ENCODE measurements at regions not wholly inside any gene's neighbourhood (a gene's known extent, or its start where the extent isn't known, plus 50 kb on each side); places are given as distances from the start of the nearest gene placed in this dataset.
"Not testable (repeated sequence)": the region's sequence is repeated elsewhere in the genome, so short reads cannot be mapped to it uniquely, and the experiment has no call there.

DNA sequence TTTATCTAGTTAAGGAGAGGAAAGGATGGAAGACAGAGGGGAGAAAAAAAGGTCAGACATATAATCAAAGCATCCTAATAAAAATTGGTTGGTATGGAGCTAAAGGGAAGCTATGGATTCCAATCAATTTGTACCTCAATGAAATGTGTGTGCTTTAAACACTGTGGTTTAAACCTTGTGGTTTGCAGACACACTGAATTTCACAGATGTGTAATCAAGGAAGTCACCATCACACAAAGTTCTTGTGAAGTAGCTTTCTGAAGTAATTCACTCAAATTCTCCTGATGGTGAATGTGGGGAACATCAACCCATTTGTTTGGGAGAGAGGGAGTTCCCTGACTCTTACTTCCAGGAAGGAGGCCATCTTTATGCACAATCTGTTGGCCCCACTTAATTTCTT is 243.3 kb upstream of the KRR1 start:
- Histone ChIP-seq H3K4me1 (ENCODE audit: control insufficient read depth, insufficient read depth, low read length, poor library complexity, severe bottlenecking) (no peaks in the 10 kb centered on the region), H3K27me3 (replicated peaks; ENCODE audit: control insufficient read depth, insufficient read depth, low read length, poor library complexity, severe bottlenecking) (no peaks in the 10 kb centered on the region), H3K9me3 (ENCODE audit: control insufficient read depth, low read length) (no peaks in the 10 kb centered on the region), H3K4me3 (ENCODE audit: insufficient read depth, low read depth, low read length, poor library complexity, severe bottlenecking) (no peak overlapping the region), H3K36me3 (ENCODE audit: control insufficient read depth, insufficient read depth, low read length) (no peaks in the 10 kb centered on the region), H3K27ac (ENCODE audit: insufficient read depth, low read length, poor library complexity, severe bottlenecking) (no peak overlapping the region)
- DNase-seq = no peak

- H3K27ac ChIP-seq (ENCODE audit: insufficient read depth, low read length, poor library complexity, severe bottlenecking) = no peak overlapping the region
- H3K36me3 ChIP-seq (ENCODE audit: control insufficient read depth, insufficient read depth, low read length) = no peaks in the 10 kb centered on the region
- no peak for DNase-seq
- H3K9me3 ChIP-seq (ENCODE audit: control insufficient read depth, low read length) = no peaks in the 10 kb centered on the region
- no peaks in the 10 kb centered on the region for H3K27me3 ChIP-seq (replicated peaks; ENCODE audit: control insufficient read depth, insufficient read depth, low read length, poor library complexity, severe bottlenecking)
- H3K4me1 ChIP-seq (ENCODE audit: control insufficient read depth, insufficient read depth, low read length, poor library complexity, severe bottlenecking) = no peaks in the 10 kb centered on the region
- H3K4me3 ChIP-seq (ENCODE audit: insufficient read depth, low read depth, low read length, poor library complexity, severe bottlenecking) = no peak overlapping the region
Measured at GRCh38 chr12:75754141-75754540, 242.7 kb upstream of the KRR1 start.

GRCh38 chr12:75751769-75752471 is 240.5 kb upstream of the KRR1 start:
- H3K36me3 ChIP-seq (ENCODE audit: control insufficient read depth, insufficient read depth, low read length) = no peaks in the 10 kb centered on the region
- H3K27me3 ChIP-seq (replicated peaks; ENCODE audit: control insufficient read depth, insufficient read depth, low read length, poor library complexity, severe bottlenecking) = no peaks in the 10 kb centered on the region
- no peak overlapping the region for H3K27ac ChIP-seq (ENCODE audit: insufficient read depth, low read length, poor library complexity, severe bottlenecking)
- H3K9me3 ChIP-seq (ENCODE audit: control insufficient read depth, low read length) = no peaks in the 10 kb centered on the region
- H3K4me1 ChIP-seq (ENCODE audit: control insufficient read depth, insufficient read depth, low read length, poor library complexity, severe bottlenecking) = no peaks in the 10 kb centered on the region
- no peak overlapping the region for H3K4me3 ChIP-seq (ENCODE audit: insufficient read depth, low read depth, low read length, poor library complexity, severe bottlenecking)
- DNase-seq = no peak

GRCh38 chr12:75750716-75751306 is 239.4 kb upstream of the KRR1 start:
- H3K27ac ChIP-seq (ENCODE audit: insufficient read depth, low read length, poor library complexity, severe bottlenecking) = no peak overlapping the region
- DNase-seq = no peak
- H3K27me3 ChIP-seq (replicated peaks; ENCODE audit: control insufficient read depth, insufficient read depth, low read length, poor library complexity, severe bottlenecking) = no peaks in the 10 kb centered on the region

DNA sequence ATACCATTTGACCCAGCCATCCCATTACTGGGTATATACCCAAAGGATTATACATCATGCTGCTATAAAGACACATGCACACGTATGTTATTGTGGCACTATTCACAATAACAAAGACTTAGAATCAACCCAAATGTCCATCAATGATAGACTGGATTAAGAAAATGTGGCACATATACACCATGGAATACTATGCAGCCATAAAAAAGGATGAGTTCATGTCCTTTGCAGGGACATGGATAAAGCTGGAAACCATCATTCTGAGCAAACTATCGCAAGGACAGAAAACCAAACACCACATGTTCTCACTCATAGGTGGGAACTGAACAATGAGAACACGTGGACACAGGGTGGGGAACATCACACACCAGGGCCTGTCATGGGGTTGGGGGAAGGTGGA is 237.6 kb upstream of the KRR1 start:
- not testable (repeated sequence) for DNase-seq; H3K36me3 ChIP-seq (ENCODE audit: control insufficient read depth, insufficient read depth, low read length); H3K4me3 ChIP-seq (ENCODE audit: insufficient read depth, low read depth, low read length, poor library complexity, severe bottlenecking); H3K27ac ChIP-seq (ENCODE audit: insufficient read depth, low read length, poor library complexity, severe bottlenecking); H3K9me3 ChIP-seq (ENCODE audit: control insufficient read depth, low read length); H3K4me1 ChIP-seq (ENCODE audit: control insufficient read depth, insufficient read depth, low read length, poor library complexity, severe bottlenecking); H3K27me3 ChIP-seq (replicated peaks; ENCODE audit: control insufficient read depth, insufficient read depth, low read length, poor library complexity, severe bottlenecking)

More at GRCh38 chr12:75750716-75751306, 239.4 kb upstream of the KRR1 start:
- Histone ChIP-seq H3K9me3 (ENCODE audit: control insufficient read depth, low read length) (no peaks in the 10 kb centered on the region), H3K36me3 (ENCODE audit: control insufficient read depth, insufficient read depth, low read length) (no peaks in the 10 kb centered on the region), H3K4me3 (ENCODE audit: insufficient read depth, low read depth, low read length, poor library complexity, severe bottlenecking) (no peak overlapping the region), H3K4me1 (ENCODE audit: control insufficient read depth, insufficient read depth, low read length, poor library complexity, severe bottlenecking) (no peaks in the 10 kb centered on the region)

GRCh38 chr12:75748136-75748535 is 236.7 kb upstream of the KRR1 start:
- Histone ChIP-seq H3K9me3 (ENCODE audit: control insufficient read depth, low read length) (no peaks in the 10 kb centered on the region), H3K27me3 (replicated peaks; ENCODE audit: control insufficient read depth, insufficient read depth, low read length, poor library complexity, severe bottlenecking) (no peaks in the 10 kb centered on the region), H3K36me3 (ENCODE audit: control insufficient read depth, insufficient read depth, low read length) (no peaks in the 10 kb centered on the region), H3K27ac (ENCODE audit: insufficient read depth, low read length, poor library complexity, severe bottlenecking) (no peak overlapping the region), H3K4me3 (ENCODE audit: insufficient read depth, low read depth, low read length, poor library complexity, severe bottlenecking) (no peak overlapping the region), H3K4me1 (ENCODE audit: control insufficient read depth, insufficient read depth, low read length, poor library complexity, severe bottlenecking) (no peaks in the 10 kb centered on the region)
- no peak for DNase-seq

GRCh38 chr12:75747572-75748021 is 236.2 kb upstream of the KRR1 start:
- Histone ChIP-seq H3K4me1 (ENCODE audit: control insufficient read depth, insufficient read depth, low read length, poor library complexity, severe bottlenecking) (no peaks in the 10 kb centered on the region), H3K36me3 (ENCODE audit: control insufficient read depth, insufficient read depth, low read length) (no peaks in the 10 kb centered on the region), H3K27ac (ENCODE audit: insufficient read depth, low read length, poor library complexity, severe bottlenecking) (no peak overlapping the region), H3K27me3 (replicated peaks; ENCODE audit: control insufficient read depth, insufficient read depth, low read length, poor library complexity, severe bottlenecking) (no peaks in the 10 kb centered on the region), H3K4me3 (ENCODE audit: insufficient read depth, low read depth, low read length, poor library complexity, severe bottlenecking) (no peak overlapping the region), H3K9me3 (ENCODE audit: control insufficient read depth, low read length) (no peaks in the 10 kb centered on the region)
- DNase-seq = no peak

- Histone ChIP-seq H3K4me1 (ENCODE audit: control insufficient read depth, insufficient read depth, low read length, poor library complexity, severe bottlenecking) (no peaks in the 10 kb centered on the region), H3K36me3 (ENCODE audit: control insufficient read depth, insufficient read depth, low read length) (no peaks in the 10 kb centered on the region), H3K27me3 (replicated peaks; ENCODE audit: control insufficient read depth, insufficient read depth, low read length, poor library complexity, severe bottlenecking) (no peaks in the 10 kb centered on the region), H3K4me3 (ENCODE audit: insufficient read depth, low read depth, low read length, poor library complexity, severe bottlenecking) (no peak overlapping the region), H3K9me3 (ENCODE audit: control insufficient read depth, low read length) (no peaks in the 10 kb centered on the region), H3K27ac (ENCODE audit: insufficient read depth, low read length, poor library complexity, severe bottlenecking) (no peak overlapping the region)
- DNase-seq = no peak
Measured at GRCh38 chr12:75746621-75747020, 235.2 kb upstream of the KRR1 start.

GRCh38 chr12:75744607-75745256 is 233.3 kb upstream of the KRR1 start:
- H3K4me3 ChIP-seq (ENCODE audit: insufficient read depth, low read depth, low read length, poor library complexity, severe bottlenecking) = no peak overlapping the region
- H3K36me3 ChIP-seq (ENCODE audit: control insufficient read depth, insufficient read depth, low read length) = no peaks in the 10 kb centered on the region
- H3K9me3 ChIP-seq (ENCODE audit: control insufficient read depth, low read length) = no peaks in the 10 kb centered on the region
- no peaks in the 10 kb centered on the region for H3K4me1 ChIP-seq (ENCODE audit: control insufficient read depth, insufficient read depth, low read length, poor library complexity, severe bottlenecking)
- no peaks in the 10 kb centered on the region for H3K27me3 ChIP-seq (replicated peaks; ENCODE audit: control insufficient read depth, insufficient read depth, low read length, poor library complexity, severe bottlenecking)
- no peak overlapping the region for H3K27ac ChIP-seq (ENCODE audit: insufficient read depth, low read length, poor library complexity, severe bottlenecking)
- no peak for DNase-seq

DNA sequence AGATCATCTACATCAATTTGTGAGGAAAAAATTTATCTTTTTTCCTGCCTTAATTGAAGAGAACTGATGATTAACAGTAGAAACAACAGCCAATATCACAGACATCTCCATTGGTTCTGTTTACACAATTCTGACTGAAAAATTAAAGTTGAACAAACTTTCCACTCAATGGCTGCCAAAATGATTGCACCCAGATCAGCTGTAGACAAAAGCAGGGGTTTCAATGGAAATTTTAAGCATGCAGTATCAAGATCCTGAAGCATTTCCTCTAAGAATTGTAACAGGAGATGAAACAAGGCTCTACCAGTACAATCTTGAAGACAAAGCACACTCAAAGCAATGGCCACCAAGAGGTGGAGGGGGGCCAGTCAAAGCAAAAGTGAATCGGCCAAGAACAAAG is 231.6 kb upstream of the KRR1 start:
- no peak overlapping the region for H3K4me3 ChIP-seq (ENCODE audit: insufficient read depth, low read depth, low read length, poor library complexity, severe bottlenecking)
- no peaks in the 10 kb centered on the region for H3K36me3 ChIP-seq (ENCODE audit: control insufficient read depth, insufficient read depth, low read length)
- H3K4me1 ChIP-seq (ENCODE audit: control insufficient read depth, insufficient read depth, low read length, poor library complexity, severe bottlenecking) = no peaks in the 10 kb centered on the region
- H3K27ac ChIP-seq (ENCODE audit: insufficient read depth, low read length, poor library complexity, severe bottlenecking) = no peak overlapping the region
- DNase-seq = no peak
- no peaks in the 10 kb centered on the region for H3K9me3 ChIP-seq (ENCODE audit: control insufficient read depth, low read length)
- no peaks in the 10 kb centered on the region for H3K27me3 ChIP-seq (replicated peaks; ENCODE audit: control insufficient read depth, insufficient read depth, low read length, poor library complexity, severe bottlenecking)

Data from effector memory CD4-positive, alpha-beta T cell (primary cell).